ENCODE measurements at regions not wholly inside any gene's neighbourhood (a gene's known extent, or its start where the extent isn't known, plus 50 kb on each side); places are given as distances from the start of the nearest gene placed in this dataset.

DNA sequence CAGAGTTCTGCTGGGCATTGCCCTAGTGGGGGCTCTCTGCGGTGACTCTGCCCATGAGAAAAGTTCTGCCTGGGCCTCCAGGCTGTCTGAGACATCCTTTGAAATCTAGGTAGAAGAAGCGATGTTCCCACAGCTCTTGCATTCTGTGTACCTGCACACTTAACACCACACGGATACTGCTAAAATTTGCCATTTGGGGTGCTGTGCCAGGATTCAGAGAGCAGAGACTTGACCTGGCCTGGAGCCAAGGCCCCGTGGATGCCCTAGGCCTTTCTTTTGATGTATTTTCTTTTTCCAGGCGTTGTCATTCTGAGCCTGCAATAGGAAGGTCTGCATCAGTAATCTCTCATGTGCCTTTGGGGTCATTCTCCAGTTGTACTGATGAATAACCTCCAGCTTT, 89.3 kb upstream of the IL12B start:
- Mint-ChIP-seq H3K27ac (no peak overlapping the region), H3K4me1 (ENCODE audit: low read depth) (no peaks in the 10 kb centered on the region), H3K4me3 (no peak overlapping the region), H3K36me3 (ENCODE audit: low read depth) (no peaks in the 10 kb centered on the region), H3K9me3 (no peaks in the 10 kb centered on the region), H3K27me3 (ENCODE audit: insufficient read depth) (no peaks in the 10 kb centered on the region)
- no peak for DNase-seq
- TF ChIP-seq, protein P1, sequence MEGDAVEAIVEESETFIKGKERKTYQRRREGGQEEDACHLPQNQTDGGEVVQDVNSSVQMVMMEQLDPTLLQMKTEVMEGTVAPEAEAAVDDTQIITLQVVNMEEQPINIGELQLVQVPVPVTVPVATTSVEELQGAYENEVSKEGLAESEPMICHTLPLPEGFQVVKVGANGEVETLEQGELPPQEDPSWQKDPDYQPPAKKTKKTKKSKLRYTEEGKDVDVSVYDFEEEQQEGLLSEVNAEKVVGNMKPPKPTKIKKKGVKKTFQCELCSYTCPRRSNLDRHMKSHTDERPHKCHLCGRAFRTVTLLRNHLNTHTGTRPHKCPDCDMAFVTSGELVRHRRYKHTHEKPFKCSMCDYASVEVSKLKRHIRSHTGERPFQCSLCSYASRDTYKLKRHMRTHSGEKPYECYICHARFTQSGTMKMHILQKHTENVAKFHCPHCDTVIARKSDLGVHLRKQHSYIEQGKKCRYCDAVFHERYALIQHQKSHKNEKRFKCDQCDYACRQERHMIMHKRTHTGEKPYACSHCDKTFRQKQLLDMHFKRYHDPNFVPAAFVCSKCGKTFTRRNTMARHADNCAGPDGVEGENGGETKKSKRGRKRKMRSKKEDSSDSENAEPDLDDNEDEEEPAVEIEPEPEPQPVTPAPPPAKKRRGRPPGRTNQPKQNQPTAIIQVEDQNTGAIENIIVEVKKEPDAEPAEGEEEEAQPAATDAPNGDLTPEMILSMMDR (IDR thresholded peaks at IDR 0.05), result no peak

- Mint-ChIP-seq H3K4me1 (ENCODE audit: low read depth) (no peaks in the 10 kb centered on the region), H3K27ac (no peak overlapping the region), H3K27me3 (ENCODE audit: insufficient read depth) (no peaks in the 10 kb centered on the region), H3K4me3 (no peak overlapping the region), H3K36me3 (ENCODE audit: low read depth) (no peaks in the 10 kb centered on the region), H3K9me3 (no peaks in the 10 kb centered on the region)
- TF ChIP-seq, protein P1 (IDR thresholded peaks at IDR 0.05), result no peak
- DNase-seq, result no peak
Measured at GRCh38 chr5:159420940-159421339, 90.7 kb upstream of the IL12B start.

GRCh38 chr5:159422361-159422760, 92.1 kb upstream of the IL12B start:
- H3K27ac Mint-ChIP-seq, result no peak overlapping the region
- peaks cover 3% of the 10 kb centered on the region; the same call in 1 of the 2 replicates for H3K27me3 Mint-ChIP-seq (ENCODE audit: insufficient read depth)
- no peaks in the 10 kb centered on the region for H3K36me3 Mint-ChIP-seq (ENCODE audit: low read depth)
- DNase-seq, result no peak
- no peaks in the 10 kb centered on the region for H3K9me3 Mint-ChIP-seq
- H3K4me3 Mint-ChIP-seq, result no peak overlapping the region
- TF ChIP-seq, protein P1 (IDR thresholded peaks at IDR 0.05), result no peak
- H3K4me1 Mint-ChIP-seq (ENCODE audit: low read depth), result no peaks in the 10 kb centered on the region

DNA sequence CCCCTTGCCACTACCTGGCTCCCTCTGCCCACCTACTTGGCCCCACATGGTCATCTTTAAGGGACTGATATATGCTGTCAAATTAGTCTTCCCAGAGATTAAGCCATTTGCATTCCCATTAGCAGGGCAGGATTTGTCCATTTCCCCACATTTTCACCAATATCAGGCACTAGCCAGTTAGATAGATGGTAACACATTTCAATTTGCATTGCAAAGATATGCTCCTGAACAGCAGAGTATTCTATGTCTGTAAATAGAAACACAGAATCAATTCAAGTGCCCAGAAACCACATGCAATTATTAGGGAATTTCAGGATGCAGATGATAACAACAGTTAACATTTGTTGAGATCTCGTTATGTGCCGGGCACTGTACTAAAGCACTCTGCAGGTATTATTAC, 92.6 kb upstream of the IL12B start:
- H3K27me3 Mint-ChIP-seq (ENCODE audit: insufficient read depth), result peaks cover 5% of the 10 kb centered on the region; the same call in 1 of the 2 replicates
- no peaks in the 10 kb centered on the region for H3K9me3 Mint-ChIP-seq
- H3K27ac Mint-ChIP-seq, result no peak overlapping the region

DNA sequence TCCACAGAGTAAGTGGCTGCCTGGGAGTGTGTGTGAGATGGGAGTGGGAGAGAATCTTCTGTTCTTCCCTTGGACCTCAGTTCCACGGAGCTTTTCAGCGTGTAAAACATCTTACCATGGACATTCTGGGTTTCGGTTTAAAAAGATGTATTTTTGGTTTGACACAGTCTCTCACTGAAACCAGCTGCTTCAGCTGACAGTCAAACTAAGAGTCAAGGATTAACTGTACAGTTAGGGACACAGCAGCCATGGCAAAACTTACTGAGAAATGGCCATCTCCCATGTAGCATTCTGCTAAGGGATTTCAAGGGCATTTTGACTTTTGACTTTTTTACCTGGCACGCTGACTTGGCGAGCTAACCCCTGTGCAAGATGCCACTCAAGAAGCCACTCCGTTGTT, 93.8 kb upstream of the IL12B start:
- no peak for DNase-seq
- TF ChIP-seq, protein P1 (IDR thresholded peaks at IDR 0.05), result no peak
- Mint-ChIP-seq H3K36me3 (ENCODE audit: low read depth) (no peaks in the 10 kb centered on the region), H3K27me3 (ENCODE audit: insufficient read depth) (peaks cover 8% of the 10 kb centered on the region), H3K9me3 (no peaks in the 10 kb centered on the region), H3K27ac (no peak overlapping the region), H3K4me3 (no peak overlapping the region), H3K4me1 (ENCODE audit: low read depth) (no peaks in the 10 kb centered on the region)

More for the DNA sequence above, 92.6 kb upstream of the IL12B start:
- Mint-ChIP-seq H3K4me1 (ENCODE audit: low read depth) (no peaks in the 10 kb centered on the region), H3K36me3 (ENCODE audit: low read depth) (no peaks in the 10 kb centered on the region), H3K4me3 (no peak overlapping the region)
- no peak for DNase-seq
- TF ChIP-seq, protein P1 (IDR thresholded peaks at IDR 0.05), result no peak

GRCh38 chr5:159426694-159427093, 96.4 kb upstream of the IL12B start:
- peaks cover 14% of the 10 kb centered on the region for H3K27me3 Mint-ChIP-seq (ENCODE audit: insufficient read depth)
- H3K4me3 Mint-ChIP-seq, result no peak overlapping the region
- H3K4me1 Mint-ChIP-seq (ENCODE audit: low read depth), result peaks cover 7% of the 10 kb centered on the region; the same call in 1 of the 2 replicates
- no peak overlapping the region for H3K27ac Mint-ChIP-seq
- no peaks in the 10 kb centered on the region for H3K36me3 Mint-ChIP-seq (ENCODE audit: low read depth)
- no peak for DNase-seq
- TF ChIP-seq, protein P1 (IDR thresholded peaks at IDR 0.05), result no peak
- H3K9me3 Mint-ChIP-seq, result no peaks in the 10 kb centered on the region

Data from HFFc6 (cell line).